Lower leg skin (tissue), 4 donors: ENCODE measurements at regions not wholly inside any gene's neighbourhood (a gene's known extent, or its start where the extent isn't known, plus 50 kb on each side); places are given as distances from the start of the nearest gene placed in this dataset.

Experiments used
- DNase-seq, 2 donors: peaks; one replicate each; pipeline ENCODE4 v3.0.0-alpha.2; 2019; ENCODE audit warnings: low spot score in 2 of 2
- H3K4me3 ChIP-seq: fragments of 200-600 bp; sonication (generic); 2 replicates; pipeline ENCODE4 v1.5.1; 2017; ENCODE audit warnings: mild to moderate bottlenecking, low read depth; ENCODE audit not compliant: poor library complexity, severe bottlenecking
- POLR2A ChIP-seq, 2 donors: fragments of 450-650 bp; IDR thresholded peaks; one replicate each; pipeline ENCODE4 v1.6.1; 2016 to 2017; ENCODE audit warnings: antibody characterized with exemption in 2 of 2, mild to moderate bottlenecking in 1 of 2, moderate library complexity in 1 of 2
- WGBS, 2 donors: methylation state at CpG; one replicate each; pipeline ENCODE4 v1.1.5; 2018; 5-methylcytosine and 5-hydroxymethylcytosine counted together
- intact Hi-C: fragments of 100-400 bp; cut with DNase I; formaldehyde crosslinking; loops from one replicate; pipeline ENCODE4 v1.15.0; 2023; ENCODE audit warnings: low total_unique reads
- TF ChIP-seq, protein P1 (sequence below), 3 donors: fragments of 450-650 bp; IDR thresholded peaks; one replicate each; pipeline ENCODE4 v1.5.1; 2016; ENCODE audit warnings: antibody characterized with exemption in 3 of 3, mild to moderate bottlenecking in 3 of 3, moderate library complexity in 2 of 3

DNA sequence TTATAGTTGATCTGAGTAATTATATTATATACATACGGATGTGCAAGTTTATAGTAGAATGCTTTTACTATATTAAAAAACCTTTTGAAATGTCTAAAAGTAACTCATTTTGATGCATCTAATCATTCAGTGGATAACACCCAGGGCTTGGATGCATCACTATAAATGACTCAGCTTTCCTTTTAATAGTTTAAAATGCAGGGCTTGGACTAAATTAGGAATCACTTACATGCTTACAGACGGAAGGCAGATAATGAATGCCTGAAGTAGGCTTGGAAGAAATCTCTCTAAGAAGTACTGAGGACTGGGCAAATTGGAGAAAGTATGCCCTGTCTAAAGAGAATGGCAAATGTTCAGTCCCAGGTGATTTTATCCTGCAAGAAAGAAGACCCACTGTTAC lies 362.5 kb upstream of the CCNH start:
- 59 to 60% methylated on average over 2 of the region's 2 CpGs for WGBS, 2 donors
- no peak for DNase-seq
- no peak for TF ChIP-seq POLR2A (IDR thresholded peaks at IDR 0.05)
- TF ChIP-seq, protein P1, sequence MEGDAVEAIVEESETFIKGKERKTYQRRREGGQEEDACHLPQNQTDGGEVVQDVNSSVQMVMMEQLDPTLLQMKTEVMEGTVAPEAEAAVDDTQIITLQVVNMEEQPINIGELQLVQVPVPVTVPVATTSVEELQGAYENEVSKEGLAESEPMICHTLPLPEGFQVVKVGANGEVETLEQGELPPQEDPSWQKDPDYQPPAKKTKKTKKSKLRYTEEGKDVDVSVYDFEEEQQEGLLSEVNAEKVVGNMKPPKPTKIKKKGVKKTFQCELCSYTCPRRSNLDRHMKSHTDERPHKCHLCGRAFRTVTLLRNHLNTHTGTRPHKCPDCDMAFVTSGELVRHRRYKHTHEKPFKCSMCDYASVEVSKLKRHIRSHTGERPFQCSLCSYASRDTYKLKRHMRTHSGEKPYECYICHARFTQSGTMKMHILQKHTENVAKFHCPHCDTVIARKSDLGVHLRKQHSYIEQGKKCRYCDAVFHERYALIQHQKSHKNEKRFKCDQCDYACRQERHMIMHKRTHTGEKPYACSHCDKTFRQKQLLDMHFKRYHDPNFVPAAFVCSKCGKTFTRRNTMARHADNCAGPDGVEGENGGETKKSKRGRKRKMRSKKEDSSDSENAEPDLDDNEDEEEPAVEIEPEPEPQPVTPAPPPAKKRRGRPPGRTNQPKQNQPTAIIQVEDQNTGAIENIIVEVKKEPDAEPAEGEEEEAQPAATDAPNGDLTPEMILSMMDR (IDR thresholded peaks at IDR 0.05), result no peak
- intact Hi-C loops, result no loop called here
- H3K4me3 ChIP-seq, result no peak overlapping the region

DNA sequence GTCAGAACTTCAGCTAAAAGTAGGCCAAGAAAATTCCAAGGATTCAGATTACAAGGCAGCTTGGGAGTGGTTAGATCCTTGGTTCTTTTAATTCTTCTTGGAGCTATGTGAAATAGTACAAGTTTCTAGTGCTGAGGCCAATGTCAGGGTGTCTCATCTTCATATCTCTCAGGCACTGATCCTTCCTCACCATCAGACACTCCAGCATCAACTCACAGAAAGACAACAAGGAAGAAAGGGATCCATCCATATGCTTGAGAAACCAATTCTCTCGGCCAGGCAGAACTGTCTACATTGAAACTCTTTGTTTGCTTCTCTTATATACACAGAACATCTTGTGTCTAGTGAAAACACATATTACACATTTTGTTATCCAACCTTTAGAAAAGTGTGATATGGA lies 362.1 kb upstream of the CCNH start:
- TF ChIP-seq, protein P1 (IDR thresholded peaks at IDR 0.05), result no peak
- TF ChIP-seq POLR2A (IDR thresholded peaks at IDR 0.05), result no peak
- intact Hi-C loops, result no loop called here
- WGBS, 2 donors, result 83 to 92% methylated on average over 1 of the region's 1 CpG
- H3K4me3 ChIP-seq, result no peak overlapping the region
- no peak for DNase-seq

DNA sequence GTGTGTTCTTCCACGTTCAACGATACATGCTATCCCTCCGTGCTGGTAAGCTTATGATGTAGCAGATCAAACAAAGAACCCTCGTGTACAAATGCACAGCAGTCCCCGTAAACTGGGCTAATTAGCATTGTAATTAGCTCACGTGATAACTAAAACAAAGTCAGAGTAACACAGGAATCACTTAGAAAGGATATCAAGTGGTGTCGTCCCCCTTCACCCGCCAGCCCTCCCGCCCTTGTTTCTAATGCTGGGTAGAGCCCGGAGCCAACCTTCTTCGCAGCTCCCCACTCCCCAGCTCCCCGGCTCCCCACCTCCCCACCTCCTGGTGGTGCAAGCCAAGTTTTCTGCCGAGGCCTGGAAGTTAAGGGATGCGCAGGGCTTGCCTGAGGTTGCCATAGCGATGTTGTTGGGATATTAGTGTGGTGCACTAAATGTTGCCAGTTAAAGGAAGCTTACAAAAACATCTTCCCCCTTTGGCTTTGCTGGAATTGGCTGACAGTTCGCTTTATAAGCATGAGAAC lies 357.9 kb upstream of the CCNH start:
- no peak overlapping the region for H3K4me3 ChIP-seq
- intact Hi-C loops, result no loop called here
- no peak for TF ChIP-seq POLR2A (IDR thresholded peaks at IDR 0.05)
- TF ChIP-seq, protein P1 (IDR thresholded peaks at IDR 0.05), result no peak
- no peak for DNase-seq
- 18 to 25% methylated on average over 16 of the region's 16 CpGs for WGBS, 2 donors

DNA sequence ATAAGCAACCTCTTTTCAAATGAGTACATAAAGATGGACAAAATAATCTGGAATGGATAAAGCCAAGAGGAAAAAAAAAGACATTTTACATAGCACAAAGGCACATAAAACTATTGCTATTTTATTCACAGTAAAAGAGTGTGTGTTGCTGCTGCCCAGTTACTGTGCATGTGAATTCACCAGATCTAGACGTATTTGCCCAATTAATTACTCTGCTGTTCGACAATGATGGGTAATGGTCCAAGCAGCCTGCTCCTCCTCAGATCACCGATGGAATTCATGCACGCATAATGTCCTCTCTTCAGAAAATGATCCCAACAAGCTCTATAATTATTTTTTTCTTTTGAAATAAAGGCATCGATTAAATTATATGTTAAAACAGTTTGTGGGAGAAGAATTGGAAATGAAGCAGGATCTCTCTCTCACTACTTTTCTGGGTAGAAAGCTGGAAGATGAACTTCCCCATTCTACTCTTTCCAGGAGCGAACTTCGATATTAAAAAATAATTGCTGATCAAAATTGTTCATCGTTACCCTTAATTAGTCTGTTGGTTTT lies 357.4 kb upstream of the CCNH start:
- 76 to 80% methylated on average over 8 of the region's 8 CpGs for WGBS, 2 donors
- intact Hi-C loops, result no loop called here
- H3K4me3 ChIP-seq, result no peak overlapping the region
- TF ChIP-seq POLR2A (IDR thresholded peaks at IDR 0.05), result no peak
- TF ChIP-seq, protein P1 (IDR thresholded peaks at IDR 0.05), result no peak
- DNase-seq, result no peak

DNA sequence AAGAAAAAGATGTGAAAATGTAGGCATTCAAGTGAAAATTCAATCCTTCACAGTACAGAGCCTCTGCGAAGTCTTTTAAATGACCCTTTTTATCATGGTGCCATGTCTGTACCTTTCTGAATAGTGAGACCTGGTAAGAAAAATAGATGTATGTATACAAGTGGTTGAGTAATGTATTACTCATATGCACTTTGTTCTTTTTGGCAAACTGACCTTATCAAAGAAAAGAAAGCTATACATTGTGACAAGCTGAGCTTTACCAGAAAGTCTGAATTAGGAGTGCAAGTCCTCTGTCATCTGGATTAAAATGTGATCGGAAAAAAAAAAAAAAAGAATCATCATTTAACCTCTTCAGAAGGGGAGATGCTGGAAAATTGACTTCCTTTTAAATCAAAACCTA lies 356.4 kb upstream of the CCNH start:
- TF ChIP-seq POLR2A (IDR thresholded peaks at IDR 0.05), result no peak
- TF ChIP-seq, protein P1 (IDR thresholded peaks at IDR 0.05), result no peak
- WGBS, 2 donors, result 84 to 95% methylated on average over 2 of the region's 2 CpGs
- H3K4me3 ChIP-seq, result no peak overlapping the region
- intact Hi-C loops, result no loop called here
- no peak for DNase-seq

DNA sequence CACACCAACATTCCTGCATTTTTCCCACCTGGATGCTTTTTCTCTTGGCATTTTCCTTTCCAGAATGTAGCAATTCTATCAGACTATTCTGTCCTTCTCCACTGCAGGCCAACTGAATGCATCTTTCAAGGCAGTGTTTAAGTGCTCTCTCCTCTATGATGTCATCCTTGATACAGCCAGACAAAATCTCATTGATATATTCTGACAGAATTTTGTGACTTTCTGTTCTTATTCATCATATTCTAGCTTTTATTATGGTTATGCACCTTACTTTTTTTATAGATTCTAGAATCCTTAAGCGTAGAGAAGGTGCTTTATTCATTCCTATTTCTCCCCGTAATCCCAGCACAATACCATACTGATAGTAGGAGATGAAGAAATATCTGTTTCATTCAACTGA lies 355.5 kb upstream of the CCNH start:
- WGBS, 2 donors, result 84 to 96% methylated on average over 2 of the region's 2 CpGs
- DNase-seq, result no peak
- intact Hi-C loops, result no loop called here

More for the DNA sequence above, 355.5 kb upstream of the CCNH start:
- TF ChIP-seq POLR2A (IDR thresholded peaks at IDR 0.05), result no peak
- TF ChIP-seq, protein P1 (IDR thresholded peaks at IDR 0.05), result no peak
- H3K4me3 ChIP-seq, result no peak overlapping the region
